ENCODE measurements at regions not wholly inside any gene's neighbourhood (a gene's known extent, or its start where the extent isn't known, plus 50 kb on each side); places are given as distances from the start of the nearest gene placed in this dataset.
A peak's percentile ranks its signal among the peaks of the same experiment; 100 is the strongest.

- TF ChIP-seq SMARCE1 (IDR thresholded peaks at IDR 0.05; ENCODE audit: borderline replicate concordance) (no peak), ZNF253 (CRISPR knock-in tag; IDR thresholded peaks at IDR 0.05; ENCODE audit: borderline replicate concordance) (no peak), ZNF639 (CRISPR knock-in tag; conservative IDR thresholded peaks at IDR 0.05) (0 out of 2 replicates have a peak, but pooled peaks have one; percentile 43), FOXC1 (CRISPR knock-in tag; IDR thresholded peaks at IDR 0.05; ENCODE audit: borderline replicate concordance) (no peak; the same call in 1 of the 2 replicates), ZNF296 (CRISPR knock-in tag; conservative IDR thresholded peaks at IDR 0.05) (no peak), GFI1 (CRISPR knock-in tag; IDR thresholded peaks at IDR 0.05; ENCODE audit: borderline replicate concordance) (no peak), ZNF563 (CRISPR knock-in tag; IDR thresholded peaks at IDR 0.05) (no peak), ZNF768 (CRISPR knock-in tag; IDR thresholded peaks at IDR 0.05) (no peak), RORA (CRISPR knock-in tag; IDR thresholded peaks at IDR 0.05) (no peak), HMGXB4 (CRISPR knock-in tag; IDR thresholded peaks at IDR 0.05; ENCODE audit: borderline replicate concordance in 1 of 2, low read depth in 1 of 2) (peak in 1 of 2 experiments; percentile 28; a peak in 2 of 4 replicates), DR1 (CRISPR knock-in tag; IDR thresholded peaks at IDR 0.05) (no peak), MZF1 (CRISPR knock-in tag; IDR thresholded peaks at IDR 0.05; ENCODE audit: borderline replicate concordance) (no peak), ZNF704 (CRISPR knock-in tag; IDR thresholded peaks at IDR 0.05; ENCODE audit: borderline replicate concordance) (no peak), ARNT2 (CRISPR knock-in tag; IDR thresholded peaks at IDR 0.05; ENCODE audit: low read depth) (peak; percentile 59; the same call in 1 of the 2 replicates), FOXO4 (CRISPR knock-in tag; conservative IDR thresholded peaks at IDR 0.05) (no peak), TEAD2 (CRISPR knock-in tag; IDR thresholded peaks at IDR 0.05) (no peak), PCBP1 (IDR thresholded peaks at IDR 0.05; ENCODE audit: borderline replicate concordance, low read depth, low read length) (no peak)
Measured at GRCh38 chr15:58331913-58332675, 99.7 kb upstream of the LIPC start (continued).
